ENCODE measurements at regions not wholly inside any gene's neighbourhood (a gene's known extent, or its start where the extent isn't known, plus 50 kb on each side); places are given as distances from the start of the nearest gene placed in this dataset.

DNA sequence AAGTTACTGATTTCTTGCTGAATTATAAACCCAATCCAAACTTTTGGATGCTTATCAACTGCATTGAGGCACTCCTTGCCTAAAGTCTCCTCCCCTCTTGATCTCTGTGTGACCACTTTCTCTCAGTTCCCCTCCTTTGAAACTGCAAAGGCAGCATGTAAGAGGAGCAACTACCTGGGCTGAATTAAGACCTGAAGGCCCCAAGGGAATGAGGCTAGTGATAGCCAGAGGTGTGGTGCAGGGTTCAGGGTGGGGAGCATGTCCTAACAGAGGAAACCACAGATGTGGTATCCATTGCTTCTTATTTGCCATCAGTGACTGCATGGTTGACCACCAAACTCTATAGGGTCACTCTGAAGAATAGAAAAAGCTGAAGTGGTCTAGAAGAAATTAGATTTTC is 557.9 kb downstream of the TNS1 start:
- Histone ChIP-seq H3K27ac (ENCODE audit: control insufficient read depth, insufficient read depth, low read length) (no peak overlapping the region), H3K9me3 (ENCODE audit: control insufficient read depth, low read depth, low read length) (no peaks in the 10 kb centered on the region), H3K4me2 (ENCODE audit: control insufficient read depth, extremely low read depth, insufficient read depth, low read depth, low read length) (no peak overlapping the region), H2AFZ (ENCODE audit: control insufficient read depth, low read length) (no peak overlapping the region), H3K27me3 (ENCODE audit: control insufficient read depth, extremely low read depth, insufficient read depth, low read length) (no peaks in the 10 kb centered on the region), H3K36me3 (ENCODE audit: control insufficient read depth in 2 of 2, extremely low read depth in 1 of 2, insufficient read depth in 2 of 2, low read length in 2 of 2) (no peaks in the 10 kb centered on the region), H3K4me3 (ENCODE audit: control insufficient read depth in 2 of 3, extremely low read depth in 1 of 3, insufficient read depth in 2 of 3, low read depth in 1 of 3, low read length in 3 of 3) (no peak overlapping the region), H3K9me1 (ENCODE audit: control insufficient read depth, extremely low read depth, insufficient read depth, low read length) (no peaks in the 10 kb centered on the region), H3K9ac (ENCODE audit: control insufficient read depth, extremely low read depth, insufficient read depth, low read length) (no peak overlapping the region), H4K20me1 (ENCODE audit: control insufficient read depth, extremely low read depth, insufficient read depth, low read length) (no peaks in the 10 kb centered on the region), H3K79me2 (ENCODE audit: control insufficient read depth, insufficient read depth, low read length) (no peaks in the 10 kb centered on the region), H3K4me1 (ENCODE audit: control insufficient read depth, extremely low read depth, insufficient read depth, low read length) (no peaks in the 10 kb centered on the region)
- DNase-seq (ENCODE audit: low read depth, low spot score), result no peak
- TF ChIP-seq EZH2 (IDR thresholded peaks at IDR 0.05; ENCODE audit: low read length), result no peak
- no peak for TF ChIP-seq CTCF (optimal IDR thresholded peaks at IDR 0.05 in 1 of 3, IDR thresholded peaks at IDR 0.05 in 1 of 3, conservative IDR thresholded peaks at IDR 0.05 in 1 of 3; ENCODE audit: extremely low read depth in 1 of 3, insufficient read depth in 2 of 3, low read length in 3 of 3)
- no peak for FAIRE-seq
- dilution Hi-C loops (cut with MboI; ENCODE audit: extremely low pct_ligation_motif_present, low sequenced_read_pairs), result no loop called here

DNA sequence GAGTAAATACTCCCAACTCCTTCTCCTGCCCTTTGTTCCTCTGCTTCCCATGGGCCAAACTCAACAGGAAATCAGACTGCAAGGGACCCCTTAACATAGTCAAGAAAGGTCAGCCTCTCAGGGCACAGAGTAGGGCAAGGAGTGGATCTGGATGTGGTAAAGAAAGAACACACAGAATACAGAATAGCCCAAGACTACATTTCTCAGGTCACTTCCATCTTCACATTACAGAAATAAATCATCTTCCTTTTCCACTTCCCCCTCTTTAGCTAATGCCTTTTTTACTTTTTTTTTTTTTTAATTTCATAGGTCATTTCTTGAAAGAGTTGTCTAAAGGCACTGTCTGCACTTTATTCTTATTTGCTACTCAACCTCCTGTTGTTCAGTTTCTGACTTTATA is 558.3 kb downstream of the TNS1 start:
- Histone ChIP-seq H3K79me2 (ENCODE audit: control insufficient read depth, insufficient read depth, low read length) (no peaks in the 10 kb centered on the region), H2AFZ (ENCODE audit: control insufficient read depth, low read length) (no peak overlapping the region), H3K36me3 (ENCODE audit: control insufficient read depth in 2 of 2, extremely low read depth in 1 of 2, insufficient read depth in 2 of 2, low read length in 2 of 2) (no peaks in the 10 kb centered on the region), H3K4me1 (ENCODE audit: control insufficient read depth, extremely low read depth, insufficient read depth, low read length) (no peaks in the 10 kb centered on the region), H3K9ac (ENCODE audit: control insufficient read depth, extremely low read depth, insufficient read depth, low read length) (no peak overlapping the region), H3K9me3 (ENCODE audit: control insufficient read depth, low read depth, low read length) (no peaks in the 10 kb centered on the region), H3K4me3 (ENCODE audit: control insufficient read depth in 2 of 3, extremely low read depth in 1 of 3, insufficient read depth in 2 of 3, low read depth in 1 of 3, low read length in 3 of 3) (no peak overlapping the region), H3K4me2 (ENCODE audit: control insufficient read depth, extremely low read depth, insufficient read depth, low read depth, low read length) (no peak overlapping the region), H3K9me1 (ENCODE audit: control insufficient read depth, extremely low read depth, insufficient read depth, low read length) (no peaks in the 10 kb centered on the region), H3K27me3 (ENCODE audit: control insufficient read depth, extremely low read depth, insufficient read depth, low read length) (no peaks in the 10 kb centered on the region), H3K27ac (ENCODE audit: control insufficient read depth, insufficient read depth, low read length) (no peak overlapping the region), H4K20me1 (ENCODE audit: control insufficient read depth, extremely low read depth, insufficient read depth, low read length) (no peaks in the 10 kb centered on the region)
- FAIRE-seq, result no peak
- no peak for DNase-seq (ENCODE audit: low read depth, low spot score)
- dilution Hi-C loops (cut with MboI; ENCODE audit: extremely low pct_ligation_motif_present, low sequenced_read_pairs), result no loop called here
- no peak for TF ChIP-seq CTCF (optimal IDR thresholded peaks at IDR 0.05 in 1 of 3, IDR thresholded peaks at IDR 0.05 in 1 of 3, conservative IDR thresholded peaks at IDR 0.05 in 1 of 3; ENCODE audit: extremely low read depth in 1 of 3, insufficient read depth in 2 of 3, low read length in 3 of 3)
- no peak for TF ChIP-seq EZH2 (IDR thresholded peaks at IDR 0.05; ENCODE audit: low read length)

Data from keratinocyte (primary cell).